SK-N-SH (cell line): ENCODE measurements at regions not wholly inside any gene's neighbourhood (a gene's known extent, or its start where the extent isn't known, plus 50 kb on each side); places are given as distances from the start of the nearest gene placed in this dataset.

Experiments used
- CTCF ChIA-PET: fragments of 300-600, 350-600 bp; formaldehyde crosslinking; extraction: SDS; loops from one replicate; lab custom pipeline; 2021; lab: Yijun Ruan, JAX
- POLR2A ChIA-PET: fragments of 350-600 bp; sonication (Branson Sonifier 250); formaldehyde crosslinking; extraction: SDS; loops from one replicate; lab custom pipeline; 2020; ENCODE audit warnings: antibody characterized with exemption, inconsistent platforms; lab: Yijun Ruan, JAX
- DNase-seq: peaks from one replicate; pipeline ENCODE4 v3.0.0; 2012
- H2AFZ ChIP-seq: fragments of 200-600 bp; sonication (generic); 2 replicates; pipeline ENCODE4 v1.8.1; 2016; ENCODE audit warnings: antibody characterized with exemption, mild to moderate bottlenecking, low read depth
- H3F3A ChIP-seq: fragments of 200-600 bp; sonication (generic); replicated peaks from 2 replicates; pipeline ENCODE3; 2016; ENCODE audit warnings: antibody characterized with exemption, mild to moderate bottlenecking; ENCODE audit not compliant: insufficient read depth
- H3K27ac ChIP-seq, 2 experiments: fragments of 200-500 bp in 1 of 2; fragments of 200-600 bp in 1 of 2; sonication (Bioruptor generic) in 1 of 2; sonication (generic), shearing (Covaris generic) in 1 of 2; 2 replicates each; pipeline versions ENCODE4 v1.5.1 to v1.6.1; 2014 to 2016; ENCODE audit warnings: low read depth in 2 of 2, inconsistent platforms in 1 of 2, low read length in 1 of 2, mild to moderate bottlenecking in 1 of 2, mixed read lengths in 1 of 2
- H3K27me3 ChIP-seq: fragments of 200-600 bp; sonication (generic), shearing (Covaris generic); 2 replicates; pipeline ENCODE4 v1.6.1; 2016; ENCODE audit warnings: mixed run types; ENCODE audit not compliant: insufficient read depth
- H3K36me3 ChIP-seq, 2 experiments: fragments of 200-500 bp in 1 of 2; fragments of 200-600 bp in 1 of 2; sonication (Bioruptor generic) in 1 of 2; sonication (generic) in 1 of 2; replicated peaks in 1 of 2; 2 replicates each; pipeline versions ENCODE3 to v1.5.1; 2014 to 2016; ENCODE audit warnings: low read length in 1 of 2, mild to moderate bottlenecking in 1 of 2; ENCODE audit not compliant: insufficient read depth in 2 of 2, control insufficient read depth in 1 of 2
- H3K4me1 ChIP-seq, 2 experiments: fragments of 200-500 bp in 1 of 2; fragments of 200-600 bp in 1 of 2; sonication (Bioruptor generic) in 1 of 2; sonication (generic), shearing (Covaris generic) in 1 of 2; 2 replicates each; pipeline versions ENCODE4 v1.5.1 to v1.6.1; 2014 to 2016; ENCODE audit warnings: low read depth in 1 of 2, low read length in 1 of 2, mixed run types in 1 of 2; ENCODE audit not compliant: insufficient read depth in 2 of 2, control insufficient read depth in 1 of 2
- H3K4me2 ChIP-seq: fragments of 200-600 bp; sonication (generic), shearing (Covaris generic); 2 replicates; pipeline ENCODE4 v1.6.1; 2017; ENCODE audit warnings: mixed run types
- H3K4me3 ChIP-seq, 2 experiments: fragments of 200-500 bp in 1 of 2; fragments of 200-600 bp in 1 of 2; sonication (Bioruptor generic) in 1 of 2; sonication (generic), shearing (Covaris generic) in 1 of 2; 2 replicates each; pipeline versions ENCODE4 v1.5.1 to v1.8.1; 2014 to 2016; ENCODE audit warnings: low read depth in 2 of 2, inconsistent platforms in 1 of 2, low read length in 1 of 2, mild to moderate bottlenecking in 1 of 2, mixed read lengths in 1 of 2, moderate library complexity in 1 of 2
- H3K79me2 ChIP-seq: fragments of 200-600 bp; sonication (generic); 2 replicates; pipeline ENCODE4 v1.8.1; 2017; ENCODE audit warnings: mild to moderate bottlenecking; ENCODE audit not compliant: insufficient read depth
- H3K9ac ChIP-seq: fragments of 200-600 bp; sonication (generic); 2 replicates; pipeline ENCODE4 v1.6.1; 2017; ENCODE audit warnings: mixed run types
- H3K9me2 ChIP-seq: fragments of 200-600 bp; sonication (generic); 2 replicates; pipeline ENCODE4 v1.6.1; 2017; ENCODE audit warnings: mixed run types
- H3K9me3 ChIP-seq: fragments of 200-600 bp; sonication (generic); 2 replicates; pipeline ENCODE4 v1.6.1; 2017; ENCODE audit warnings: mixed run types, mild to moderate bottlenecking, moderate library complexity
- H4K20me1 ChIP-seq: fragments of 200-600 bp; sonication (generic); 2 replicates; pipeline ENCODE4 v1.6.1; 2017; ENCODE audit warnings: mild to moderate bottlenecking, mixed run types; ENCODE audit not compliant: insufficient read depth
- GABPA ChIP-seq: IDR thresholded peaks from 2 replicates; pipeline ENCODE4 v1.4.0; 2012; ENCODE audit warnings: low read depth, mild to moderate bottlenecking
- IRF3 ChIP-seq: fragments of 150-350 bp; IDR thresholded peaks from 2 replicates; pipeline ENCODE4 v1.6.1; 2016; ENCODE audit warnings: mild to moderate bottlenecking, low read depth, low read length
- MEF2A ChIP-seq: IDR thresholded peaks from 2 replicates; pipeline ENCODE4 v1.4.0; 2012; ENCODE audit warnings: low read depth, borderline replicate concordance
- POLR2AphosphoS5 ChIP-seq: IDR thresholded peaks from 2 replicates; pipeline ENCODE4 v1.6.1; 2012; ENCODE audit warnings: low read depth, low read length
- WGBS: methylation state at CpG from one replicate; pipeline ENCODE4 v1.1.6; 2017; ENCODE audit warnings: low lambda C conversion rate; 5-methylcytosine and 5-hydroxymethylcytosine counted together
- TF ChIP-seq, protein P1 (sequence below): IDR thresholded peaks from 2 replicates; pipeline ENCODE4 v1.6.1; 2012; ENCODE audit warnings: mild to moderate bottlenecking, low read depth, low read length, moderate library complexity
- TF ChIP-seq, protein P2 (sequence below): IDR thresholded peaks from 2 replicates; pipeline ENCODE4 v1.4.0; 2012; ENCODE audit warnings: low read depth, borderline replicate concordance
- TF ChIP-seq, protein P3 (sequence below): IDR thresholded peaks from 2 replicates; pipeline ENCODE4 v1.4.0; 2012; ENCODE audit warnings: low read depth

DNA sequence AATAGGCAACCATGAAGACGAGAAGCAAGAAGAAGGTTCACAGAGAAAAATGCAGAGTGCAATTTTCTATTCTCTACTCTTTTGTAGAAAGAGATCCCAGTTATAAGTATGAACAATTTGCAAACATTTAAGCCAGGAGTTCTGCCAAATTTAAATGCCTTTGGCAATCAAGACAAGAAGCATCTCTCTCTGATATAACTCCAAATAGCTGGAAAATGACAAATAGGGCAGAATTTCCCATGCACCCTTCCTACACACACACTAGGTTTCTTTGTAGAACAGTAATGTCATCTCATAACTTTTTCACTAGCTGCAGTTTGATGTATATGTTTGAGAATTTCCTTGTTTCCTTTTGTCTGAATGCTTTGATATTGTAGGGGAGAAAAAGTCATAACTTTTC, 333.5 kb upstream of the AZI2 start:
- 58% methylated on average over 1 of the region's 1 CpG for WGBS
- no peak for TF ChIP-seq POLR2AphosphoS5
- no peak for TF ChIP-seq MEF2A
- TF ChIP-seq, protein P1, sequence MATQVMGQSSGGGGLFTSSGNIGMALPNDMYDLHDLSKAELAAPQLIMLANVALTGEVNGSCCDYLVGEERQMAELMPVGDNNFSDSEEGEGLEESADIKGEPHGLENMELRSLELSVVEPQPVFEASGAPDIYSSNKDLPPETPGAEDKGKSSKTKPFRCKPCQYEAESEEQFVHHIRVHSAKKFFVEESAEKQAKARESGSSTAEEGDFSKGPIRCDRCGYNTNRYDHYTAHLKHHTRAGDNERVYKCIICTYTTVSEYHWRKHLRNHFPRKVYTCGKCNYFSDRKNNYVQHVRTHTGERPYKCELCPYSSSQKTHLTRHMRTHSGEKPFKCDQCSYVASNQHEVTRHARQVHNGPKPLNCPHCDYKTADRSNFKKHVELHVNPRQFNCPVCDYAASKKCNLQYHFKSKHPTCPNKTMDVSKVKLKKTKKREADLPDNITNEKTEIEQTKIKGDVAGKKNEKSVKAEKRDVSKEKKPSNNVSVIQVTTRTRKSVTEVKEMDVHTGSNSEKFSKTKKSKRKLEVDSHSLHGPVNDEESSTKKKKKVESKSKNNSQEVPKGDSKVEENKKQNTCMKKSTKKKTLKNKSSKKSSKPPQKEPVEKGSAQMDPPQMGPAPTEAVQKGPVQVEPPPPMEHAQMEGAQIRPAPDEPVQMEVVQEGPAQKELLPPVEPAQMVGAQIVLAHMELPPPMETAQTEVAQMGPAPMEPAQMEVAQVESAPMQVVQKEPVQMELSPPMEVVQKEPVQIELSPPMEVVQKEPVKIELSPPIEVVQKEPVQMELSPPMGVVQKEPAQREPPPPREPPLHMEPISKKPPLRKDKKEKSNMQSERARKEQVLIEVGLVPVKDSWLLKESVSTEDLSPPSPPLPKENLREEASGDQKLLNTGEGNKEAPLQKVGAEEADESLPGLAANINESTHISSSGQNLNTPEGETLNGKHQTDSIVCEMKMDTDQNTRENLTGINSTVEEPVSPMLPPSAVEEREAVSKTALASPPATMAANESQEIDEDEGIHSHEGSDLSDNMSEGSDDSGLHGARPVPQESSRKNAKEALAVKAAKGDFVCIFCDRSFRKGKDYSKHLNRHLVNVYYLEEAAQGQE, result no peak
- H3K9ac ChIP-seq, result no peak overlapping the region
- H4K20me1 ChIP-seq, result no peaks in the 10 kb centered on the region
- no peaks in the 10 kb centered on the region for H3K9me3 ChIP-seq
- H3K9me2 ChIP-seq, result no peaks in the 10 kb centered on the region
- no peak for DNase-seq
- H3K4me1 ChIP-seq, result peaks cover 0 to 9% of the 10 kb centered on the region in 2 experiments; a peak in 1 of 4 replicates
- H3K4me2 ChIP-seq, result no peak overlapping the region
- no peak overlapping the region for H3K27ac ChIP-seq
- ChIA-PET POLR2A (no interaction called here), CTCF (no interaction called here)
- H2AFZ ChIP-seq, result no peak overlapping the region
- H3K4me3 ChIP-seq, result no peak overlapping the region
- H3K27me3 ChIP-seq, result no peaks in the 10 kb centered on the region
- no peaks in the 10 kb centered on the region for H3K36me3 ChIP-seq
- no peaks in the 10 kb centered on the region for H3K79me2 ChIP-seq
- no peaks in the 10 kb centered on the region for H3F3A ChIP-seq

DNA sequence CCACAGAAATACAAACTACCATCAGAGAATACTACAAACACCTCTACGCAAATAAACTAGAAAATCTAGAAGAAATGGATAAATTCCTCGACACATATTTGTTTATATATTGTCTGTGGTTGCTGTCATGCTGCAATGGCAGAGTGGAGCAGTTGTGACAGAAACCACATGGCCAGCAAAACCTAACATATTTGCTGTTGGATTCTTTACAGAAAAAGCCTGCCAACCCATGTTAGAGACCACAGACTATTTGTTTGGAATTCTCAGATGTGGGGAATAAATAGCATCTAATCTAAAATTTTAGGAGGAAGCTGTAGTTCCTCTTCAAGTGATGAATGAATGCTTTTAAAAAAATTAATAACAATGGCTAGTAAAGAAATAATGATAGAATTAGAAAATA, 341.6 kb upstream of the AZI2 start:
- Histone ChIP-seq H3K27ac (no peak overlapping the region), H3K4me2 (no peak overlapping the region)
- TF ChIP-seq, protein P2, sequence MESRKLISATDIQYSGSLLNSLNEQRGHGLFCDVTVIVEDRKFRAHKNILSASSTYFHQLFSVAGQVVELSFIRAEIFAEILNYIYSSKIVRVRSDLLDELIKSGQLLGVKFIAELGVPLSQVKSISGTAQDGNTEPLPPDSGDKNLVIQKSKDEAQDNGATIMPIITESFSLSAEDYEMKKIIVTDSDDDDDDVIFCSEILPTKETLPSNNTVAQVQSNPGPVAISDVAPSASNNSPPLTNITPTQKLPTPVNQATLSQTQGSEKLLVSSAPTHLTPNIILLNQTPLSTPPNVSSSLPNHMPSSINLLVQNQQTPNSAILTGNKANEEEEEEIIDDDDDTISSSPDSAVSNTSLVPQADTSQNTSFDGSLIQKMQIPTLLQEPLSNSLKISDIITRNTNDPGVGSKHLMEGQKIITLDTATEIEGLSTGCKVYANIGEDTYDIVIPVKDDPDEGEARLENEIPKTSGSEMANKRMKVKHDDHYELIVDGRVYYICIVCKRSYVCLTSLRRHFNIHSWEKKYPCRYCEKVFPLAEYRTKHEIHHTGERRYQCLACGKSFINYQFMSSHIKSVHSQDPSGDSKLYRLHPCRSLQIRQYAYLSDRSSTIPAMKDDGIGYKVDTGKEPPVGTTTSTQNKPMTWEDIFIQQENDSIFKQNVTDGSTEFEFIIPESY, result no peak
- no peak for TF ChIP-seq GABPA
- TF ChIP-seq, protein P3, sequence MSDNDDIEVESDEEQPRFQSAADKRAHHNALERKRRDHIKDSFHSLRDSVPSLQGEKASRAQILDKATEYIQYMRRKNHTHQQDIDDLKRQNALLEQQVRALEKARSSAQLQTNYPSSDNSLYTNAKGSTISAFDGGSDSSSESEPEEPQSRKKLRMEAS, result no peak
- TF ChIP-seq MEF2A, result no peak
- TF ChIP-seq IRF3, result no peak
- TF ChIP-seq, all 33 proteins: peak for 0
- no peaks in the 10 kb centered on the region for H3K79me2 ChIP-seq
- DNase-seq, result no peak
- H3K4me1 ChIP-seq, result no peaks in the 10 kb centered on the region
- no peaks in the 10 kb centered on the region for H3K9me2 ChIP-seq
- no peaks in the 10 kb centered on the region for H3K9me3 ChIP-seq
- POLR2A ChIA-PET, result no interaction called here
- WGBS, result 26% methylated on average over 2 of the region's 2 CpGs
- H3K9ac ChIP-seq, result no peak overlapping the region
- H3K27me3 ChIP-seq, result no peaks in the 10 kb centered on the region
- H3K36me3 ChIP-seq, result no peaks in the 10 kb centered on the region
- CTCF ChIA-PET, result no interaction called here
- H2AFZ ChIP-seq, result no peak overlapping the region
- H3F3A ChIP-seq, result no peaks in the 10 kb centered on the region
- H4K20me1 ChIP-seq, result no peaks in the 10 kb centered on the region
- H3K4me3 ChIP-seq, result no peak overlapping the region
